ENCODE measurements at regions not wholly inside any gene's neighbourhood (a gene's known extent, or its start where the extent isn't known, plus 50 kb on each side); places are given as distances from the start of the nearest gene placed in this dataset.

DNA sequence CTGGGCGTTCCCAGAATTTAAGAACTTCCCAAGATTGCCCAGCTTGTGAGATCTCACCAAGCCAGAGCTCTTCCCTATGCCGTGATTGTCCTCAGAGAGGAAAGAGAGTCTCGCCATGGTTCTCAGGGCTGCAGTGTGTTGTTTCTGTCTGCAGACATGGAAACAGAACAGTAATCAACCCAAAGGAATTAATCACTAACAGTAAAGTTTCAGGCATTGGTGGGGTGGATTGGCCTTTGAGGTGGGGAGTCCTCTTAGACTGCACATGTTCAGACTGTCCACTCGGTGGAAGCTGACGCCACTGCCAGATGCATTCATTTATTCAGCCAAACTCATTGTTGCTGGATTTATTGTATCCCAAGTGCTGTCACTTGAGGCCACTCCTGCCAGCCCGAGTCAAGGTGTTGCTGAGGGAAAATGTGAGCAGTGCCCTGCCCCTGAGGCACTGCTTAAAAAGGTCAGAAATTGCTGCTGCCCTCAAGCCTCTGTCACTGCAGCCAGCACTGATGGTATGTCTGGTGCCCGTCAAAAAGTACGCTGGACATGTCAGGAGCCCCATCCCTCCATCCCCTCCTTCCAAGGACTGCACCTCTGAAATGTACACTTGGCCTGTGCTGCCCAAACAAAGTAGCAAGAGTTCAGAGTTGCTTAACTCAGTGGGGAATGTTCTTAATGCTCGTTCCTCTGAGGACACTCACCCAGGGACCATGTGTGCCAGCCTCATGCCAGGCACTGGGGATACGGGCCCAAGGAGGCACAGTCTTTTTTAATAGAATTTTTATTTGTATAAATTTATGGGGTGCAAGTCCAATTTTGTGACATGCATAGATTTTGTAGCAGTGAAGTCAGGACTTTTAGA is 201.0 kb downstream of the GLI2 start:
- Histone ChIP-seq H3K4me1 (ENCODE audit: control insufficient read depth in 1 of 2, insufficient read depth in 1 of 2, low read depth in 1 of 2, low read length in 1 of 2) (no peaks in the 10 kb centered on the region), H3K27ac (no peak overlapping the region), H3K27me3 (no peaks in the 10 kb centered on the region), H3K9me3 (no peaks in the 10 kb centered on the region), H3K4me3 (ENCODE audit: low read depth in 1 of 2, low read length in 1 of 2) (no peak overlapping the region), H3K36me3 (no peaks in the 10 kb centered on the region)
- TF ChIP-seq, protein P1, sequence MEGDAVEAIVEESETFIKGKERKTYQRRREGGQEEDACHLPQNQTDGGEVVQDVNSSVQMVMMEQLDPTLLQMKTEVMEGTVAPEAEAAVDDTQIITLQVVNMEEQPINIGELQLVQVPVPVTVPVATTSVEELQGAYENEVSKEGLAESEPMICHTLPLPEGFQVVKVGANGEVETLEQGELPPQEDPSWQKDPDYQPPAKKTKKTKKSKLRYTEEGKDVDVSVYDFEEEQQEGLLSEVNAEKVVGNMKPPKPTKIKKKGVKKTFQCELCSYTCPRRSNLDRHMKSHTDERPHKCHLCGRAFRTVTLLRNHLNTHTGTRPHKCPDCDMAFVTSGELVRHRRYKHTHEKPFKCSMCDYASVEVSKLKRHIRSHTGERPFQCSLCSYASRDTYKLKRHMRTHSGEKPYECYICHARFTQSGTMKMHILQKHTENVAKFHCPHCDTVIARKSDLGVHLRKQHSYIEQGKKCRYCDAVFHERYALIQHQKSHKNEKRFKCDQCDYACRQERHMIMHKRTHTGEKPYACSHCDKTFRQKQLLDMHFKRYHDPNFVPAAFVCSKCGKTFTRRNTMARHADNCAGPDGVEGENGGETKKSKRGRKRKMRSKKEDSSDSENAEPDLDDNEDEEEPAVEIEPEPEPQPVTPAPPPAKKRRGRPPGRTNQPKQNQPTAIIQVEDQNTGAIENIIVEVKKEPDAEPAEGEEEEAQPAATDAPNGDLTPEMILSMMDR (IDR thresholded peaks at IDR 0.05), result no peak

DNA sequence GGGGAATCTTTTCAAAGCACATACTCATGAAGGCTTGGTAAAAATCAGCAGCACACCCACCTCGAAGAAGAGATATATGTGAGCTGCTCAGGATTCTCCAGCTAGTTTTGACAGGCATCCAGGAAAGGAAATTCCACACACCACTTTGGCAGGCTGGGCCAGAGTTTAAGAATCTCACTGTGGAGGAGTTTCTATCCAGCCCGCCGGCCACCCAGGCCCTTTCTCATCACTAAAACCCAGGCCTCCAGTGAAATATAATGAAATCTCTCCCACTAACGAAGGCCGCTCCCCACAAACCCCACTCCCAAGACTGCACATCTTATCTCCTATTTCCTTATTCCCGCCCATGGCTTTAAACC is 202.0 kb downstream of the GLI2 start:
- TF ChIP-seq, protein P1 (IDR thresholded peaks at IDR 0.05), result no peak
- H3K9me3 ChIP-seq, result no peaks in the 10 kb centered on the region
- H3K27ac ChIP-seq, result no peak overlapping the region
- H3K4me1 ChIP-seq (ENCODE audit: control insufficient read depth in 1 of 2, insufficient read depth in 1 of 2, low read depth in 1 of 2, low read length in 1 of 2), result no peaks in the 10 kb centered on the region
- H3K4me3 ChIP-seq (ENCODE audit: low read depth in 1 of 2, low read length in 1 of 2), result no peak overlapping the region
- no peaks in the 10 kb centered on the region for H3K27me3 ChIP-seq
- H3K36me3 ChIP-seq, result no peaks in the 10 kb centered on the region

DNA sequence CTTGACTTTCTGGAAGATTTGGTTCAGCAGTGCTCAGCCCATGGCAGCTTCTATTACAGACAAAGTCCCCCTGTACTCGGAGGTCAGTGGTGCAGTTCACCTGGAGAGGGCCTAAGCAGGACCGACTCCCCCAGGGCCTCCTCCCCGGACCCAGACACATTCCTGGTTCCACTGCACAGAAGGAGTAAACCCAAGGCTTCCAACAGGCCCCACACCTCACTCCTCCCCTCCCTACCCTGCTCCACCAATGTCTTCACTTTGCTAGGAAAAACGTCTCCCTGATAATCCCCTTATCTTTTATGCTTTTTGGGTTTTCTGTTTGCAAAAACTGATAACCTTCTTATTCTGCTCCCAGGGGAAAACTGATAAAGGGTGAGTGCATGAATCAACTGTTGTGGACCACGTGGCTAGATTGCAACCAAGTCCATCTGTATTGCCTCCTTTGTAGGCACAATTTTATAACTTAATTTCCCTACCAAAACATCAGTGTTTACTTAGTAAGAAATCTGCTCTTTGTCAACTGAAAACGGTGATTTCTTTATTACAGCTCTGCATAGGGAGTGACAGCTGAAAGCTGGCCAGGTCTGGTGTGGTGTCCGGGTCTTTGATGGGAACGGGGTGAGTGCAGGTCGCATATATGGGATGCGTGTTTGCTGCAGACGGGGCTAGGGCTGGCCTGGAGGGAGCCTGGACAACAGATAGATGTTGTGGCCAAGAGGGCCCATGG is 202.5 kb downstream of the GLI2 start:
- TF ChIP-seq, protein P1 (IDR thresholded peaks at IDR 0.05), result no peak
- Histone ChIP-seq H3K27me3 (no peaks in the 10 kb centered on the region), H3K36me3 (no peaks in the 10 kb centered on the region), H3K4me3 (ENCODE audit: low read depth in 1 of 2, low read length in 1 of 2) (no peak overlapping the region), H3K9me3 (no peaks in the 10 kb centered on the region), H3K27ac (no peak overlapping the region), H3K4me1 (ENCODE audit: control insufficient read depth in 1 of 2, insufficient read depth in 1 of 2, low read depth in 1 of 2, low read length in 1 of 2) (no peaks in the 10 kb centered on the region)

DNA sequence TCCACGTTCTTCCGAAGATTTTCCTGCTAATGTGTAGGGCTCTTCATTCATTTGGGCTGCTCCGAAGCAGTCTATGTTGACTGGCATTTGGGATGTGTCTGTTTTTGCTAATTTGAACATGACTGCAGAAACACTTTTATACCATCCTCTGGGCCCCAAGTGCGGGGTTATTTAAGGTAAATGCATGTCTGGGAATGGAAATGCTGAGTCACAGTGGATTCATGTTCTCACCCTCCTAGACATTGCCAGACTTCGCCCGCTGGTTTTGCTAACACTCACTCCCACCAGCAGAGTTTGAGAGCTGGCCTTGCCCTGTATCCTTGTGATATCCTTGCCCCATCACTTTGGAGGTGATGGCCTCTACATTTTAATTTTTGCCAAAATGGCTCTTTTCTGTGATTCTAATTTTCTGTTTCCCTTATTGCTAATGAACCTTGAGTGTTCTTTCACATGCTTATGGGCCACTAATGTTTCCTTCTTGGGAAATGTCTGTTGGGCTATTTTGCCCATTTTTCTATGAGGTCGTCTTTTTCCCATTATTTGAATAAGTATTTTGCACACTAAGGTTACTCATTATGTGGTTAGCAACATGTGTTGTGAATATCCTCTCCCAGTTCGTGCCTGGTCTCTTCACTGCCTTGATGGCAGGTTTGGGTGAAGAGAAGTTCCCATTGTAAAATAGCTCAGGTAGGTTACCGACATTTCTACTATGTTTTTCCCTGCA is 204.1 kb downstream of the GLI2 start:
- H3K27me3 ChIP-seq, result no peaks in the 10 kb centered on the region
- H3K4me3 ChIP-seq (ENCODE audit: low read depth in 1 of 2, low read length in 1 of 2), result no peak overlapping the region
- H3K36me3 ChIP-seq, result no peaks in the 10 kb centered on the region
- TF ChIP-seq, protein P1 (IDR thresholded peaks at IDR 0.05), result no peak
- no peaks in the 10 kb centered on the region for H3K4me1 ChIP-seq (ENCODE audit: control insufficient read depth in 1 of 2, insufficient read depth in 1 of 2, low read depth in 1 of 2, low read length in 1 of 2)
- H3K9me3 ChIP-seq, result no peaks in the 10 kb centered on the region
- H3K27ac ChIP-seq, result no peak overlapping the region

DNA sequence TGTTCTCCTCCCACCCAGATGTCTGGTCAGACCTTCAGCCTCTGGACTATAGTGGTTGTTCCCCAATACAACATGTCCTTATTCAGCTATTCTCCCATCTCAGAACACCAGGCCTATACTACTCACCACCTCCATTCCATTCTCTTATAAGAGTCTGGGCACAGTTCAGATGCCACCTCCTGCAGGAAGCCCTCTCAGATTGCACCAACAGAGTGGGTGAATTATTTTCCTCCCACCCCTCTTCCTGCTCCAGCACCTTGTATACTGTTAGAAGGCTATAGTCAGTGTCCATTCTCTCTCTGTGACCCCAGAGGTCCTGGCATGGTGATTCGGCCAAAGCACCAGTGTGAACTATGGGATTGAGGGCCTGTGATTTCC is 204.6 kb downstream of the GLI2 start:
- H3K4me3 ChIP-seq (ENCODE audit: low read depth in 1 of 2, low read length in 1 of 2), result no peak overlapping the region
- TF ChIP-seq, protein P1 (IDR thresholded peaks at IDR 0.05), result no peak
- no peaks in the 10 kb centered on the region for H3K9me3 ChIP-seq
- H3K36me3 ChIP-seq, result no peaks in the 10 kb centered on the region
- H3K27me3 ChIP-seq, result no peaks in the 10 kb centered on the region
- H3K27ac ChIP-seq, result no peak overlapping the region
- no peaks in the 10 kb centered on the region for H3K4me1 ChIP-seq (ENCODE audit: control insufficient read depth in 1 of 2, insufficient read depth in 1 of 2, low read depth in 1 of 2, low read length in 1 of 2)
